H1 (cell line): ENCODE measurements at regions not wholly inside any gene's neighbourhood (a gene's known extent, or its start where the extent isn't known, plus 50 kb on each side); places are given as distances from the start of the nearest gene placed in this dataset.
A peak's percentile ranks its signal among the peaks of the same experiment; 100 is the strongest.

ENCODE experiments used
- CTCF ChIA-PET: fragments of 300-600 bp; sonication (Branson Sonifier 250); formaldehyde crosslinking; loops from one replicate; lab custom pipeline; 2021; ENCODE audit not compliant: partially characterized antibody; lab: Charles Lee
- POLR2A ChIA-PET: fragments of 300-600 bp; sonication (Branson Sonifier 250); formaldehyde crosslinking; loops from one replicate; lab custom pipeline; 2021; ENCODE audit warnings: inconsistent platforms; ENCODE audit not compliant: partially characterized antibody; lab: Charles Lee
- DNase-seq, 2 experiments: peaks; one replicate each; pipeline versions ENCODE4 v3.0.0 to v3.0.0-alpha.2; 2010 to 2022; ENCODE audit warnings: low spot score in 2 of 2, low read depth in 1 of 2, mixed read lengths in 1 of 2
- FAIRE-seq: peaks from 2 replicates; lab custom pipeline; 2011; peaks lifted over from hg19 to GRCh38; lab: Jason Lieb, UNC
- H2AFZ ChIP-seq: 2 replicates; pipeline ENCODE4 v1.8.1; 2012; ENCODE audit warnings: low read length, inconsistent platforms
- H2AK5ac ChIP-seq: 2 replicates; pipeline ENCODE4 v1.6.1; 2013; ENCODE audit warnings: low read depth, low read length
- H2BK120ac ChIP-seq: replicated peaks from 2 replicates; pipeline ENCODE3; 2013; ENCODE audit warnings: low read depth, low read length, inconsistent platforms
- H2BK12ac ChIP-seq: 2 replicates; pipeline ENCODE4 v1.6.1; 2013; ENCODE audit warnings: low read depth, low read length
- H2BK15ac ChIP-seq: 2 replicates; pipeline ENCODE4 v1.6.1; 2013; ENCODE audit warnings: low read length
- H2BK20ac ChIP-seq: 2 replicates; pipeline ENCODE4 v1.6.1; 2013; ENCODE audit warnings: low read length
- H2BK5ac ChIP-seq: 2 replicates; pipeline ENCODE4 v1.6.1; 2013; ENCODE audit warnings: low read depth, low read length
- H3K14ac ChIP-seq: 2 replicates; pipeline ENCODE4 v1.6.1; 2013; ENCODE audit warnings: inconsistent platforms; ENCODE audit not compliant: insufficient read length
- H3K18ac ChIP-seq: 2 replicates; pipeline ENCODE4 v1.6.1; 2013; ENCODE audit warnings: low read length; ENCODE audit errors: extremely low read depth
- H3K23ac ChIP-seq: 2 replicates; pipeline ENCODE4 v1.6.1; 2013; ENCODE audit warnings: inconsistent platforms; ENCODE audit not compliant: insufficient read length
- H3K23me2 ChIP-seq: 2 replicates; pipeline ENCODE4 v1.6.1; 2013; ENCODE audit warnings: low read depth, low read length
- H3K27ac ChIP-seq: 2 replicates; pipeline ENCODE4 v1.6.1; 2011; ENCODE audit warnings: low read depth, low read length, inconsistent platforms
- H3K27me3 ChIP-seq, 4 experiments: replicated peaks in 1 of 4; 1 replicate in 1 of 4; 2 replicates in 3 of 4; pipeline versions ENCODE4 v1.6.1 to v1.8.1; 2011 to 2013; ENCODE audit warnings: low read length in 3 of 4, mild to moderate bottlenecking in 3 of 4, inconsistent platforms in 2 of 4, mixed read lengths in 2 of 4, moderate library complexity in 1 of 4; ENCODE audit not compliant: control insufficient read depth in 3 of 4, insufficient read depth in 3 of 4; ENCODE audit errors: extremely low read depth in 1 of 4
- H3K36me3 ChIP-seq, 4 experiments: 2 replicates each; pipeline versions ENCODE4 v1.6.1 to v1.8.1; 2011 to 2013; ENCODE audit warnings: mild to moderate bottlenecking in 4 of 4, low read length in 3 of 4, moderate library complexity in 2 of 4, control low read depth in 1 of 4, inconsistent platforms in 1 of 4; ENCODE audit not compliant: insufficient read depth in 4 of 4, control insufficient read depth in 2 of 4
- H3K4ac ChIP-seq: replicated peaks from 2 replicates; pipeline ENCODE3; 2013; ENCODE audit warnings: low read length, low read depth, mixed read lengths, inconsistent platforms; ENCODE audit not compliant: insufficient read length
- H3K4me1 ChIP-seq, 4 experiments: replicated peaks in 1 of 4; 1 replicate in 1 of 4; 2 replicates in 3 of 4; pipeline versions ENCODE4 v1.6.1 to v1.8.1; 2011 to 2013; ENCODE audit warnings: low read length in 3 of 4, inconsistent platforms in 2 of 4, mixed read lengths in 1 of 4; ENCODE audit not compliant: insufficient read depth in 4 of 4, control insufficient read depth in 3 of 4
- H3K4me2 ChIP-seq, 2 experiments: 2 replicates each; pipeline versions ENCODE4 v1.6.1 to v1.8.1; 2011 to 2013; ENCODE audit warnings: low read depth in 2 of 2, low read length in 2 of 2, control low read depth in 1 of 2, inconsistent platforms in 1 of 2, mild to moderate bottlenecking in 1 of 2; ENCODE audit not compliant: insufficient read depth in 1 of 2
- H3K4me3 ChIP-seq, 4 experiments: fragments of 200-600, 300-600 bp in 1 of 4; sonication (generic), shearing (Covaris generic), sonication (Bioruptor Twin) in 1 of 4; 2 replicates each; pipeline versions ENCODE4 v1.5.1 to v1.8.1; 2011 to 2016; ENCODE audit warnings: low read length in 4 of 4, low read depth in 3 of 4, control low read depth in 2 of 4, inconsistent platforms in 2 of 4, mild to moderate bottlenecking in 2 of 4, mixed read lengths in 1 of 4, moderate library complexity in 1 of 4; ENCODE audit not compliant: insufficient read depth in 2 of 4; ENCODE audit errors: extremely low read depth in 1 of 4
- H3K56ac ChIP-seq: replicated peaks from 2 replicates; pipeline ENCODE3; 2013; ENCODE audit warnings: low read depth, mild to moderate bottlenecking, mixed read lengths, low read length, inconsistent platforms; ENCODE audit not compliant: insufficient read length
- H3K79me1 ChIP-seq: 2 replicates; pipeline ENCODE4 v1.6.1; 2013; ENCODE audit warnings: low read depth, low read length, control low read depth
- H3K79me2 ChIP-seq, 2 experiments: 2 replicates each; pipeline versions ENCODE4 v1.6.1 to v1.8.1; 2012 to 2013; ENCODE audit warnings: low read length in 2 of 2, mild to moderate bottlenecking in 2 of 2, inconsistent platforms in 1 of 2; ENCODE audit not compliant: insufficient read depth in 2 of 2, control insufficient read depth in 1 of 2
- H3K9ac ChIP-seq, 4 experiments: replicated peaks in 1 of 4; 1 replicate in 1 of 4; 2 replicates in 3 of 4; pipeline versions ENCODE4 v1.6.1 to v1.8.1; 2011 to 2013; ENCODE audit warnings: low read depth in 3 of 4, low read length in 3 of 4, control low read depth in 2 of 4, mild to moderate bottlenecking in 2 of 4, moderate library complexity in 2 of 4, inconsistent platforms in 1 of 4; ENCODE audit errors: extremely low read depth in 1 of 4
- H3K9me3 ChIP-seq, 2 experiments: 2 replicates each; pipeline versions ENCODE4 v1.6.1 to v1.8.1; 2012 to 2013; ENCODE audit warnings: mild to moderate bottlenecking in 2 of 2, moderate library complexity in 2 of 2, control low read depth in 1 of 2, inconsistent platforms in 1 of 2, low read depth in 1 of 2, low read length in 1 of 2, mixed read lengths in 1 of 2; ENCODE audit not compliant: insufficient read depth in 2 of 2
- H4K20me1 ChIP-seq, 2 experiments: replicated peaks in 1 of 2; 2 replicates each; pipeline versions ENCODE3 to v1.8.1; 2011 to 2013; ENCODE audit warnings: inconsistent platforms in 2 of 2, low read length in 2 of 2, mild to moderate bottlenecking in 1 of 2; ENCODE audit not compliant: insufficient read depth in 2 of 2, control insufficient read depth in 1 of 2
- H4K5ac ChIP-seq: 2 replicates; pipeline ENCODE4 v1.6.1; 2013; ENCODE audit warnings: low read length, low read depth, mixed read lengths, inconsistent platforms; ENCODE audit not compliant: insufficient read length
- H4K8ac ChIP-seq: 2 replicates; pipeline ENCODE4 v1.8.0; 2013; ENCODE audit warnings: mild to moderate bottlenecking, moderate library complexity, low read length, inconsistent platforms; ENCODE audit not compliant: insufficient read depth; ENCODE audit errors: extremely low read depth
- H4K91ac ChIP-seq: replicated peaks from 2 replicates; pipeline ENCODE3; 2013; ENCODE audit warnings: low read length, mixed read lengths, inconsistent platforms; ENCODE audit not compliant: insufficient read length
- BACH1 ChIP-seq: IDR thresholded peaks from 2 replicates; pipeline ENCODE4 v1.6.1; 2012; ENCODE audit warnings: low read length, improper control_type of control experiment
- BRCA1 ChIP-seq: IDR thresholded peaks from 2 replicates; pipeline ENCODE4 v1.6.1; 2012; ENCODE audit warnings: low read depth, low read length, improper control_type of control experiment
- JUN ChIP-seq: IDR thresholded peaks from 2 replicates; pipeline ENCODE4 v1.6.1; 2011; ENCODE audit warnings: low read depth, mild to moderate bottlenecking, improper control_type of control experiment, low read length
- SP2 ChIP-seq: IDR thresholded peaks from 2 replicates; pipeline ENCODE4 v1.6.1; 2012; ENCODE audit warnings: mild to moderate bottlenecking, low read length, inconsistent platforms
- WGBS, 2 experiments: shearing (Covaris generic) in 1 of 2; methylation state at CpG; one replicate each; pipeline versions ENCODE4 v1.1.6 to v1.1.7; 2013 to 2015; ENCODE audit warnings: low lambda C conversion rate in 2 of 2, mixed read lengths in 2 of 2, inconsistent platforms in 1 of 2, low coverage in 1 of 2, missing lambda C conversion rate in 1 of 2; ENCODE audit not compliant: insufficient replicate concordance in 2 of 2, insufficient coverage in 1 of 2, insufficient read length in 1 of 2; ENCODE audit errors: extremely low coverage in 1 of 2, missing lambda C conversion rate in 1 of 2; 5-methylcytosine and 5-hydroxymethylcytosine counted together

GRCh38 chr16:76176153-76176552, 101.0 kb upstream of the CNTNAP4 start:
- H3K23ac ChIP-seq: no peak overlapping the region
- no peak overlapping the region for H3K9ac ChIP-seq
- H4K91ac ChIP-seq: no peak overlapping the region
- no peak overlapping the region for H2BK12ac ChIP-seq
- FAIRE-seq: no peak
- ChIA-PET CTCF (no interaction called here), POLR2A (no interaction called here)
- no peaks in the 10 kb centered on the region for H4K20me1 ChIP-seq
- H3K4me1 ChIP-seq: no peaks in the 10 kb centered on the region
- no peak overlapping the region for H3K56ac ChIP-seq
- no peak overlapping the region for H3K14ac ChIP-seq
- H3K4ac ChIP-seq: no peak overlapping the region
- H4K5ac ChIP-seq: no peak overlapping the region
- no peak overlapping the region for H2BK120ac ChIP-seq
- H4K8ac ChIP-seq: no peak overlapping the region
- no peak overlapping the region for H2BK5ac ChIP-seq
- 88% methylated on average over 4 of the region's 4 CpGs; no CpG with 5 or more reads in 1 of the 2 experiments for WGBS, 2 experiments
- no peaks in the 10 kb centered on the region for H3K36me3 ChIP-seq
- H2BK20ac ChIP-seq: no peak overlapping the region
- no peak for DNase-seq
- H2AK5ac ChIP-seq: no peak overlapping the region
- H2AFZ ChIP-seq: 0 out of 2 replicates have a peak overlapping the region, but pooled peaks have one; percentile 24
- H3K9me3 ChIP-seq: peaks cover 0 to 2% of the 10 kb centered on the region in 2 experiments; a peak in 3 of 4 replicates
- TF ChIP-seq BRCA1 (no peak), SP2 (no peak), JUN (no peak), BACH1 (no peak)
- H3K23me2 ChIP-seq: no peaks in the 10 kb centered on the region
- H3K79me1 ChIP-seq: no peaks in the 10 kb centered on the region
- no peaks in the 10 kb centered on the region for H3K27me3 ChIP-seq
- no peak overlapping the region for H3K4me2 ChIP-seq
- H3K18ac ChIP-seq: no peak overlapping the region
- no peak overlapping the region for H3K4me3 ChIP-seq
- no peaks in the 10 kb centered on the region for H3K79me2 ChIP-seq
- no peak overlapping the region for H3K27ac ChIP-seq
- H2BK15ac ChIP-seq: no peak overlapping the region
